ENCODE measurements at regions not wholly inside any gene's neighbourhood (a gene's known extent, or its start where the extent isn't known, plus 50 kb on each side); places are given as distances from the start of the nearest gene placed in this dataset.

DNA sequence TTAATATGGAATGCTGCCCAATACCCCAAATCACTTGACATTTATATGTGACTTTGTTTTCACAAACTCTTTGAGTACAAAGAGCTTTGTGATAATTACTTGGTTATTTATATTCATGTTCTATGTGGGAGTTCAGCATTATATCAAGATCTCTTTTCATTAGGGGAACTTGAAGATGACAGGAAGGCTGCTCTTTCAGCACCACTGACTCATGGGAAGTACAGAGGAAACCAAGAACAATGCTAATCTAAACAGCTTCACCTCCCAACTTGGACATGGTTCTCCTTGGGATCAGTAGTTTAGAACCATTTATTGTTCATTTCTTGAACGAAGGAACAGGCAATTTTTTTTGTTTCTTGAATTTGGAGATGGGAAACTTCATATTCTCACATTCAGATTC lies 184.0 kb upstream of the AFF2 start:
- H3K27me3 ChIP-seq: no peaks in the 10 kb centered on the region
- TF ChIP-seq, protein P1, sequence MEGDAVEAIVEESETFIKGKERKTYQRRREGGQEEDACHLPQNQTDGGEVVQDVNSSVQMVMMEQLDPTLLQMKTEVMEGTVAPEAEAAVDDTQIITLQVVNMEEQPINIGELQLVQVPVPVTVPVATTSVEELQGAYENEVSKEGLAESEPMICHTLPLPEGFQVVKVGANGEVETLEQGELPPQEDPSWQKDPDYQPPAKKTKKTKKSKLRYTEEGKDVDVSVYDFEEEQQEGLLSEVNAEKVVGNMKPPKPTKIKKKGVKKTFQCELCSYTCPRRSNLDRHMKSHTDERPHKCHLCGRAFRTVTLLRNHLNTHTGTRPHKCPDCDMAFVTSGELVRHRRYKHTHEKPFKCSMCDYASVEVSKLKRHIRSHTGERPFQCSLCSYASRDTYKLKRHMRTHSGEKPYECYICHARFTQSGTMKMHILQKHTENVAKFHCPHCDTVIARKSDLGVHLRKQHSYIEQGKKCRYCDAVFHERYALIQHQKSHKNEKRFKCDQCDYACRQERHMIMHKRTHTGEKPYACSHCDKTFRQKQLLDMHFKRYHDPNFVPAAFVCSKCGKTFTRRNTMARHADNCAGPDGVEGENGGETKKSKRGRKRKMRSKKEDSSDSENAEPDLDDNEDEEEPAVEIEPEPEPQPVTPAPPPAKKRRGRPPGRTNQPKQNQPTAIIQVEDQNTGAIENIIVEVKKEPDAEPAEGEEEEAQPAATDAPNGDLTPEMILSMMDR (IDR thresholded peaks at IDR 0.05): no peak
- H3K4me3 ChIP-seq (ENCODE audit: low read depth in 1 of 2, low read length in 1 of 2): no peak overlapping the region
- no peaks in the 10 kb centered on the region for H3K9me3 ChIP-seq
- H3K36me3 ChIP-seq: no peaks in the 10 kb centered on the region
- peaks cover 13 to 29% of the 10 kb centered on the region in 2 experiments for H3K4me1 ChIP-seq (ENCODE audit: control insufficient read depth in 1 of 2, insufficient read depth in 1 of 2, low read depth in 1 of 2, low read length in 1 of 2)
- H3K27ac ChIP-seq: peak overlapping the region; percentile 8

DNA sequence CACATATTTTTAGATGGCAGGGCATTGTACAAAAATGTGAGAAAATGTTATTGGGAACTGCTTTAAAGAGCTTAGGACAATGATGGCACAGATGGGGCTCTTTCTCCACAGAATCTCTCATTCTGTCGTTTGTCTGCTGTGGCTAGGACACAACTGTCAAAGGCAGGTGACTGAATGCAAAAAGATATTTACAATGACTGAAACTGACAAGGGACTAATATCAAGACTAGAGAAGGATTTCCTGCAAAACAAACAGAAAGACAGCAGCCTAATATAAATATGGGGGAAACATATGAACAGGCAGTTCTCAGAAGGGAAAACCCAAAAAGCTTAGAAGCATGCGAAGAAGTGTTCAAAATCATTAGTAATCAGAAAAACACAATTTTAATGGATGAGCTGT lies 177.5 kb upstream of the AFF2 start:
- H3K36me3 ChIP-seq: no peaks in the 10 kb centered on the region
- H3K27ac ChIP-seq: no peak overlapping the region
- H3K9me3 ChIP-seq: no peaks in the 10 kb centered on the region
- peaks cover 0 to 11% of the 10 kb centered on the region in 2 experiments for H3K4me1 ChIP-seq (ENCODE audit: control insufficient read depth in 1 of 2, insufficient read depth in 1 of 2, low read depth in 1 of 2, low read length in 1 of 2)
- TF ChIP-seq, protein P1 (IDR thresholded peaks at IDR 0.05): no peak
- H3K4me3 ChIP-seq (ENCODE audit: low read depth in 1 of 2, low read length in 1 of 2): no peak overlapping the region
- H3K27me3 ChIP-seq: no peaks in the 10 kb centered on the region

DNA sequence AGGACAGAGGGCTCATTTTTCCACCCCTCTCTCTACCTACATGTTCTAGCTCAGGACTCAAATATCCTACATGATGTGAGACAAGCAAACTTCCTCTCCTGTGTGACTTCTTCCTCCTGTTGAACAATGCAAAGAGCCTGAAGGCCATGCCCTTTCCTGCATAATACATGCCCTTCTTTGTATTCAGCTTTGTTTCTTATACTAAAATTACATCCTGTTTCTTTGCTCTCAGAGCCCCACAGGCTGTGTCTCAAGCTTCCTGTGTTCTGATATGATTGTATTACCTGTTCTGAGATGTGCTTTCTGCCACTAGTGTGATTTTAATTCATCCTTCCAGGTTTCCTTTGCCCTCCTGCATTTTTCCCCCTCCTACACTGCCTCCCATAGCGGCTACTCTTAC lies 166.4 kb upstream of the AFF2 start:
- H3K4me1 ChIP-seq (ENCODE audit: control insufficient read depth in 1 of 2, insufficient read depth in 1 of 2, low read depth in 1 of 2, low read length in 1 of 2): peaks cover 20 to 21% of the 10 kb centered on the region in 2 experiments
- H3K9me3 ChIP-seq: no peaks in the 10 kb centered on the region
- no peak overlapping the region for H3K4me3 ChIP-seq (ENCODE audit: low read depth in 1 of 2, low read length in 1 of 2)
- TF ChIP-seq, protein P1 (IDR thresholded peaks at IDR 0.05): no peak
- H3K36me3 ChIP-seq: no peaks in the 10 kb centered on the region
- no peaks in the 10 kb centered on the region for H3K27me3 ChIP-seq
- peak overlapping the region; percentile 57 for H3K27ac ChIP-seq

DNA sequence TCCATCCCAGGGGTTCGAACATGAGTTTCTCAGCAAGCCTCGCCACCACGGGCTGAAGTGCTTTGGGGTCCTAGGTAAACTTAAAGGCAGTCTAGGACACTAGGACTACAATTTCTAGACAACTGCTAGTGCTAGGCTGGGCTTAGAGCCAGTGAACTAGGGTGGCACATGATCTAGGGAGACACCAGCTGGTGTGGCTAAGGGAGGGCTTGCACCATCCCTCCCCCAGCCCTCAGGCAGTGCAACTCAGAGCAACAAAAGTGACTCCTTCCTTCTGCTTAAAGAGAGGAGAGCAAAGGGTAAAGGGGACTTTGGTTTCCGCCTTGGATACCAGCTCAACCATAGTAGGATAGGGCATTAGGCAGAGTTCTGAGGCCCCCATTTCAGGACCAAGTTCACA lies 162.5 kb upstream of the AFF2 start:
- Histone ChIP-seq H3K9me3 (no peaks in the 10 kb centered on the region), H3K27me3 (no peaks in the 10 kb centered on the region), H3K27ac (no peak overlapping the region), H3K36me3 (no peaks in the 10 kb centered on the region), H3K4me3 (ENCODE audit: low read depth in 1 of 2, low read length in 1 of 2) (no peak overlapping the region), H3K4me1 (ENCODE audit: control insufficient read depth in 1 of 2, insufficient read depth in 1 of 2, low read depth in 1 of 2, low read length in 1 of 2) (peaks cover 19% of the 10 kb centered on the region in 2 experiments)
- TF ChIP-seq, protein P1 (IDR thresholded peaks at IDR 0.05): no peak

DNA sequence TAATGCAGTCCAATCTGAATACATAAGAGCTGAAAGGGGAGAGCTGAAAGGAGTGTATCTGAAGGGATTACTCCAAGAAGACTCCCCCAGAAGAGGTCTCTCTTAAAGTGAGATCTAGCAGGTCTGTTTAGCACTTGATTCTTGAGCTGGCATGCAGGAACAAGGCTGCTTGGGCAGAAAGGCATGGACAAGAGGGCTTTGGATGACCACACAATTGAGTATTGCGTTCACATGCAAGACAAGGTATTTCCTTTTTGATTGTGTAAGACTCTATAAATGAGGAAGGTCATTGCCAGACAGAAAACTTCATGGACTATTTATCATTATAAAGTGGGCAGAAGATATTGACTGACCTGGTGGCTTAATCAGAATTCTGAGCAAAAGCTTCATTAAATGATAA lies 145.5 kb upstream of the AFF2 start:
- TF ChIP-seq, protein P1 (IDR thresholded peaks at IDR 0.05): no peak

DNA sequence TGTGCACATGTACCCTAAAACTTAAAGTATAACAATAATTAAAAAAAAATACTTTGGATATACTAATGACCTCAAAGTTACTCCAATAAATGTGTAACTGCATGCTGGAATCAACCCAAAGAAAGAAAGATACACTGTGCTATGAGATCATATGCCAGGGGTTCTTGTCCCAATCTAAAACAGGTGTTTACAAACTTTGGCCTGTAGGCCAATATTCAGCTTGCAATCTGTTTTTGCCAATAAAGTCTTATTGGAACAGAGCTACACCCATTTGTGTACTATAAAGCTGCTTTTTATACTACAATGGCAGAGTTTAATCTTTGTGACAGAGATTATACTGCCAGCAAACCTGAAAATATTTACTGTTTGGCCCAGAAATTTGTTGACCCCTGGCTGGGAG lies 138.8 kb upstream of the AFF2 start:
- TF ChIP-seq, protein P1 (IDR thresholded peaks at IDR 0.05): no peak
- Histone ChIP-seq H3K4me3 (ENCODE audit: low read depth in 1 of 2, low read length in 1 of 2) (no peak overlapping the region), H3K27ac (no peak overlapping the region), H3K36me3 (no peaks in the 10 kb centered on the region), H3K4me1 (ENCODE audit: control insufficient read depth in 1 of 2, insufficient read depth in 1 of 2, low read depth in 1 of 2, low read length in 1 of 2) (no peaks in the 10 kb centered on the region), H3K27me3 (no peaks in the 10 kb centered on the region), H3K9me3 (no peaks in the 10 kb centered on the region)

More for the DNA sequence above, 145.5 kb upstream of the AFF2 start:
- no peaks in the 10 kb centered on the region for H3K9me3 ChIP-seq
- H3K27ac ChIP-seq: peak overlapping the region; percentile 72
- peaks cover 15 to 25% of the 10 kb centered on the region in 2 experiments for H3K4me1 ChIP-seq (ENCODE audit: control insufficient read depth in 1 of 2, insufficient read depth in 1 of 2, low read depth in 1 of 2, low read length in 1 of 2)
- H3K27me3 ChIP-seq: no peaks in the 10 kb centered on the region
- no peak overlapping the region for H3K4me3 ChIP-seq (ENCODE audit: low read depth in 1 of 2, low read length in 1 of 2)
- H3K36me3 ChIP-seq: no peaks in the 10 kb centered on the region
